ENCODE measurements at regions not wholly inside any gene's neighbourhood (a gene's known extent, or its start where the extent isn't known, plus 50 kb on each side); places are given as distances from the start of the nearest gene placed in this dataset.

DNA sequence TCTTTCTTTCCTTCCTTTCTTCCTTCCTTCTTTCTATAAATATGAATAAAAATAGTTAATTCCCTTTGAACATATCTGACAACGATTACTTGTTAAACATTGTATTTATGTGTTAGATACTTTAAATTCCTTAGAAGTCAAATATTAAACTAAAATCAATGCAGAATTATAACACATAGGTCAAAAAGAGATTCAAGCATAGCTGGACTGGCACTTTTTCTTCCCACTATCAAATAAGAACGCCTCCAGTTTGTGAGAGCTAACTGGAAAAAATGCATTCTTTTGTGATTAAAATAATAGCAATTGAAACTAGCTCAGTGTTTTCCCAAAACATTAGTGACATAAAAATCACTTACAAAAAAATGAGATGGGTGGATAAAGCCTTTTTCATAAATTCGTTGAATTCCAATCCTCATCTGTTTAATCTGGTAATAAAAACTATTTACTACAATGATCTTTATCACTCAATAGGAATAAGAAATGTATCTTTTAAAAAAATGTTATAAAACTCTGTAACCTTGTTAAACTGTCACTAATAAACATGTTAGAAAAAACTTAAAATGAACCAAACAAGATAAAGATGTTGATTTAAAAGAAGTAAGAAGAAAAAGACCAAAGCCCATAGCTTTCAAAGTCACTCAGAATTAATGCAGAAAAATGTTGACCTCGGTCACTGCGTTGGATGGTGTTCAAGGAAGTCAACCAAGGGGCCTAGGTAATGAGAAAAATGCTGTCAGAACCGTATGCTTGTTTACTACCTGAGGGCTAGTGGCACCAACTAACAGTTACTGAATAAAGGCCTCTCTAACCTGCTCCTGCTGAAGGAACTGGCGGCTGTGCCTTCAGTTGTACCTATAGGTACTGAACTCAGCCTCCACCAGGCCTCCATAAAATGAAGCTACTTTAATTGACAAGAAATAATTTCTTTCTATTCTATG, 1039.5 kb upstream of the SLC10A2 start:
- Mint-ChIP-seq H3K27ac (no peak overlapping the region), H3K9me3 (ENCODE audit: insufficient read depth) (peaks cover 7% of the 10 kb centered on the region), H3K27me3 (ENCODE audit: low read depth) (no peaks in the 10 kb centered on the region), H3K4me1 (ENCODE audit: low read depth) (no peaks in the 10 kb centered on the region), H3K36me3 (ENCODE audit: low read depth) (no peaks in the 10 kb centered on the region), H3K4me3 (no peak overlapping the region)
- ATAC-seq (no peak), DNase-seq (no peak)
- POLR2A ChIA-PET, result no interaction called here
- CTCF ChIA-PET, result no interaction called here

GRCh38 chr13:104099750-104100149, 1033.5 kb upstream of the SLC10A2 start:
- Mint-ChIP-seq H3K27ac (no peak overlapping the region), H3K4me1 (ENCODE audit: low read depth) (no peaks in the 10 kb centered on the region), H3K9me3 (ENCODE audit: insufficient read depth) (no peaks in the 10 kb centered on the region), H3K4me3 (no peak overlapping the region), H3K36me3 (ENCODE audit: low read depth) (no peaks in the 10 kb centered on the region), H3K27me3 (ENCODE audit: low read depth) (no peaks in the 10 kb centered on the region)
- ATAC-seq, result no peak
- ChIA-PET CTCF (no interaction called here), POLR2A (no interaction called here)
- no peak for DNase-seq

- Mint-ChIP-seq H3K9me3 (ENCODE audit: insufficient read depth) (no peaks in the 10 kb centered on the region), H3K36me3 (ENCODE audit: low read depth) (no peaks in the 10 kb centered on the region), H3K27ac (no peak overlapping the region), H3K4me3 (no peak overlapping the region), H3K4me1 (ENCODE audit: low read depth) (no peaks in the 10 kb centered on the region), H3K27me3 (ENCODE audit: low read depth) (no peaks in the 10 kb centered on the region)
- ChIA-PET CTCF (no interaction called here), POLR2A (no interaction called here)
- DNase-seq, result no peak
- ATAC-seq, result no peak
Observed at GRCh38 chr13:104098421-104098820, 1032.2 kb upstream of the SLC10A2 start.

DNA sequence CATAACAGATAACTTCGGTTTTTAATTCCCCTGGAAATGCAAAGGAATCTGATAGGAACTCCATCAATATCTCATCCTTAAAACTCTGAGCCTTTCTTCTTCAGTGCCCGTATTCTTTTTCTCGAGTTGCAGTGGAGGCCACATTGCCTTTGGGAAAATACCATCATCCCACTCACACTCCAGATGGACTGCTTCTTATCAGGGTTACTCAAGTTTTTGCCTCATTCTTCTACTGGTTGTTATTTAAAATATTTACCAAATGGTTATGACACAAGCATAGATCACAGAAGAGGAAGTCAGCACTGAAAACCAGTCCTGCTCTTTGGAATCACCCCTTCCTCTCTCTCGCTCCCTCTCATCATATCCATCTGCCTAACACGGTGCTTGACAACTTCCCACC, 1020.5 kb upstream of the SLC10A2 start:
- no peak for DNase-seq
- no peaks in the 10 kb centered on the region for H3K36me3 Mint-ChIP-seq (ENCODE audit: low read depth)
- no peaks in the 10 kb centered on the region for H3K27me3 Mint-ChIP-seq (ENCODE audit: low read depth)
- no peak for ATAC-seq
- no peak overlapping the region for H3K27ac Mint-ChIP-seq
- ChIA-PET CTCF (no interaction called here), POLR2A (no interaction called here)
- H3K4me1 Mint-ChIP-seq (ENCODE audit: low read depth), result no peaks in the 10 kb centered on the region
- no peak overlapping the region for H3K4me3 Mint-ChIP-seq
- H3K9me3 Mint-ChIP-seq (ENCODE audit: insufficient read depth), result peaks cover 18% of the 10 kb centered on the region

GRCh38 chr13:104086210-104086609, 1020.0 kb upstream of the SLC10A2 start:
- DNase-seq (no peak), ATAC-seq (no peak)
- Mint-ChIP-seq H3K27ac (no peak overlapping the region), H3K36me3 (ENCODE audit: low read depth) (no peaks in the 10 kb centered on the region), H3K4me3 (no peak overlapping the region), H3K9me3 (ENCODE audit: insufficient read depth) (peaks cover 18% of the 10 kb centered on the region), H3K27me3 (ENCODE audit: low read depth) (no peaks in the 10 kb centered on the region), H3K4me1 (ENCODE audit: low read depth) (no peaks in the 10 kb centered on the region)
- POLR2A ChIA-PET, result no interaction called here
- CTCF ChIA-PET, result no interaction called here

DNA sequence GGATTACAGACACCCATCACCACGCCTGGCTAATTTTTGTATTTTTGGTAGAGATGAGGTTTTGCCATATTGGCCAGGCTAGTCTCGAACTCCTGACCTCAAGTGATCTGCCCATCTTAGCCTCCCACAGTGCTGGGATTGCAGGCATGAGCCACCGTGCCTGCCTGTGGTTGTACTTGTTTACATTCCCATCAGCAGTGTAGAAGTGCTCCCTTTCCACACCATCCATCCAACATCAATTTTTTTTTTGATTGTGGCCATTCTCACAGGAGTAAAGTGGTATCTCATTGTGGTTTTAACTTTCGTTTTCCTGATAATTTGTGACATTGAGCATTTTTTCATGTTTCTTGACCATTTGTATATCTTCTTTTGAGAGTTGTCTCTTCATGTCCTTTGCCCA, 1019.4 kb upstream of the SLC10A2 start:
- no peak overlapping the region for H3K4me3 Mint-ChIP-seq
- H3K9me3 Mint-ChIP-seq (ENCODE audit: insufficient read depth), result peaks cover 18% of the 10 kb centered on the region
- H3K27ac Mint-ChIP-seq, result no peak overlapping the region
- ChIA-PET CTCF (no interaction called here), POLR2A (no interaction called here)
- no peaks in the 10 kb centered on the region for H3K4me1 Mint-ChIP-seq (ENCODE audit: low read depth)
- H3K36me3 Mint-ChIP-seq (ENCODE audit: low read depth), result no peaks in the 10 kb centered on the region
- DNase-seq (no peak), ATAC-seq (no peak)
- H3K27me3 Mint-ChIP-seq (ENCODE audit: low read depth), result no peaks in the 10 kb centered on the region

GRCh38 chr13:104074326-104074725, 1008.1 kb upstream of the SLC10A2 start:
- no peak overlapping the region for H3K27ac Mint-ChIP-seq
- H3K27me3 Mint-ChIP-seq (ENCODE audit: low read depth), result no peaks in the 10 kb centered on the region
- DNase-seq (no peak), ATAC-seq (no peak)
- no peaks in the 10 kb centered on the region for H3K36me3 Mint-ChIP-seq (ENCODE audit: low read depth)
- H3K4me1 Mint-ChIP-seq (ENCODE audit: low read depth), result no peaks in the 10 kb centered on the region
- POLR2A ChIA-PET, result no interaction called here
- peaks cover 4% of the 10 kb centered on the region for H3K9me3 Mint-ChIP-seq (ENCODE audit: insufficient read depth)
- CTCF ChIA-PET, result no interaction called here
- H3K4me3 Mint-ChIP-seq, result no peak overlapping the region

DNA sequence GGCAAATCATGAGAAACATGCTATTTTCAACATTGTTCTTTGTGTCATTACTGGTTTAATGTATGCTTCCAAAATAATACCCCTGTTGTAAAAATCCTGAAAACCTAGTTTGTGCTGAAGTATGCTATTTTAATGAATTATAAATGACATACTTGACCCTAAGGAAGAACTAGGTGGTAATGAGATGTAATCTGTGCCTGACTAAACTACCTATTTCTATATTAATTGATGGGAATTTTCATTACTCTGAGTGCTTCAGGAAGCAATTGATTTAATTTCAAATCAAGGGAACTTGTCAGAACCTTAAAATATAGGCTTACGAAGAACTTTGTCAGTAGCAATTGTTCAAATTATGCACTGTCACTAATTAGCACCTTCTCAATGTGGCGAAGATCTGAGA, 1005.6 kb upstream of the SLC10A2 start:
- H3K27ac Mint-ChIP-seq, result no peak overlapping the region
- ATAC-seq (no peak), DNase-seq (no peak)
- CTCF ChIA-PET, result no interaction called here
- no peaks in the 10 kb centered on the region for H3K4me1 Mint-ChIP-seq (ENCODE audit: low read depth)
- H3K9me3 Mint-ChIP-seq (ENCODE audit: insufficient read depth), result no peaks in the 10 kb centered on the region
- no peak overlapping the region for H3K4me3 Mint-ChIP-seq
- H3K27me3 Mint-ChIP-seq (ENCODE audit: low read depth), result no peaks in the 10 kb centered on the region
- POLR2A ChIA-PET, result no interaction called here
- no peaks in the 10 kb centered on the region for H3K36me3 Mint-ChIP-seq (ENCODE audit: low read depth)

GRCh38 chr13:104065328-104065727, 999.1 kb upstream of the SLC10A2 start:
- Mint-ChIP-seq H3K27me3 (ENCODE audit: low read depth) (no peaks in the 10 kb centered on the region), H3K9me3 (ENCODE audit: insufficient read depth) (peaks cover 20% of the 10 kb centered on the region), H3K27ac (no peak overlapping the region), H3K36me3 (ENCODE audit: low read depth) (no peaks in the 10 kb centered on the region), H3K4me3 (no peak overlapping the region), H3K4me1 (ENCODE audit: low read depth) (no peaks in the 10 kb centered on the region)
- POLR2A ChIA-PET, result no interaction called here
- ATAC-seq (no peak), DNase-seq (no peak)
- CTCF ChIA-PET, result no interaction called here

GRCh38 chr13:104057861-104058260, 991.6 kb upstream of the SLC10A2 start:
- POLR2A ChIA-PET, result no interaction called here
- H3K4me1 Mint-ChIP-seq (ENCODE audit: low read depth), result no peaks in the 10 kb centered on the region

DNA sequence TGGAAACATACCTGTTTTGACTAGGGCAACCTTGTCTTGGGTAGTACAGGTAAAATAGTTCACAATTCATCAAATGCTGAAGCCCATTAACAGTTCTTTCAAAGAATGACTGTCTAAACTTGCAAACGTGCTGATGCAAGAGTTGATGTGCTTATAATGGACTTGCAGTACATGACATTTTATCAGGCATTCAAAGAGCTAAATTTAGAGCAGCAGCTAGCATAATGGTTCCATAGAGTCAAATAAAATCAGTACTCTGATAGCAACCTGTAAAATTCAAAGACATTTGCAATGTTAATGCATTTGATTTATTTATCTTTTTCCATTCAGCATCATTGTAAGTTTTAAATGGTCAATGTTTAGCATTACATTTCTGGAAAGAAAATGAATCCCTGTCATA, 979.7 kb upstream of the SLC10A2 start:
- H3K36me3 Mint-ChIP-seq (ENCODE audit: low read depth), result no peaks in the 10 kb centered on the region
- H3K27me3 Mint-ChIP-seq (ENCODE audit: low read depth), result no peaks in the 10 kb centered on the region
- H3K4me1 Mint-ChIP-seq (ENCODE audit: low read depth), result no peaks in the 10 kb centered on the region
- no peak overlapping the region for H3K27ac Mint-ChIP-seq
- POLR2A ChIA-PET, result no interaction called here
- ATAC-seq (no peak), DNase-seq (no peak)
- CTCF ChIA-PET, result no interaction called here
- peaks cover 7% of the 10 kb centered on the region for H3K9me3 Mint-ChIP-seq (ENCODE audit: insufficient read depth)
- H3K4me3 Mint-ChIP-seq, result no peak overlapping the region

More at GRCh38 chr13:104057861-104058260, 991.6 kb upstream of the SLC10A2 start:
- H3K9me3 Mint-ChIP-seq (ENCODE audit: insufficient read depth), result peaks cover 16% of the 10 kb centered on the region
- H3K27me3 Mint-ChIP-seq (ENCODE audit: low read depth), result no peaks in the 10 kb centered on the region
- H3K27ac Mint-ChIP-seq, result no peak overlapping the region
- CTCF ChIA-PET, result no interaction called here
- no peak overlapping the region for H3K4me3 Mint-ChIP-seq
- DNase-seq (no peak), ATAC-seq (no peak)
- H3K36me3 Mint-ChIP-seq (ENCODE audit: low read depth), result no peaks in the 10 kb centered on the region

DNA sequence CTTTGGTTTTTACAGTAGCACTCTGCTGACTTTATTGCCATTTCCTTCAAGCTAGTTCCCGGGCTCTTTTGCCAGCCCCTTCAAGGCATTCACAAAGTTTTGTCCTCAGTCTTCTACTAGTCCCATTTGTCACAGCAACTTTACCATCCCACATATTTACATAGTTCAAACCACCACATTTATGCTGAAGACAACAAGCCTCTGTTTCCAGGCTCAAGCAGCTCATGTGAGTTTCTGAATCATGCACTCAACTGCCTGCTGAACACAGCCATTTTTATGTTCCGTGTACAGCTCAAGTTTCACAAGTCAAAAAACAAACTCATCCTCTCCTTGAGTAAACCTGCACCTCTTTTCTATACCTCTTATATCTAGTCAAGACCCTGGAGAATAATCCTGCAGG, 977.0 kb upstream of the SLC10A2 start:
- no peaks in the 10 kb centered on the region for H3K27me3 Mint-ChIP-seq (ENCODE audit: low read depth)
- no peaks in the 10 kb centered on the region for H3K36me3 Mint-ChIP-seq (ENCODE audit: low read depth)
- peaks cover 10% of the 10 kb centered on the region for H3K9me3 Mint-ChIP-seq (ENCODE audit: insufficient read depth)
- no peaks in the 10 kb centered on the region for H3K4me1 Mint-ChIP-seq (ENCODE audit: low read depth)
- ChIA-PET POLR2A (no interaction called here), CTCF (no interaction called here)
- no peak overlapping the region for H3K27ac Mint-ChIP-seq
- H3K4me3 Mint-ChIP-seq, result no peak overlapping the region
- no peak for DNase-seq
- ATAC-seq, result no peak

- no peaks in the 10 kb centered on the region for H3K9me3 Mint-ChIP-seq (ENCODE audit: insufficient read depth)
- no peak overlapping the region for H3K27ac Mint-ChIP-seq
- no peaks in the 10 kb centered on the region for H3K27me3 Mint-ChIP-seq (ENCODE audit: low read depth)
- no peak overlapping the region for H3K4me3 Mint-ChIP-seq
- no peak for ATAC-seq
- DNase-seq, result no peak
- H3K4me1 Mint-ChIP-seq (ENCODE audit: low read depth), result no peaks in the 10 kb centered on the region
- no peaks in the 10 kb centered on the region for H3K36me3 Mint-ChIP-seq (ENCODE audit: low read depth)
- POLR2A ChIA-PET, result no interaction called here
- CTCF ChIA-PET, result no interaction called here
Observed at GRCh38 chr13:104034891-104035290, 968.7 kb upstream of the SLC10A2 start.
